ENCODE measurements at regions not wholly inside any gene's neighbourhood (a gene's known extent, or its start where the extent isn't known, plus 50 kb on each side); places are given as distances from the start of the nearest gene placed in this dataset.

DNA sequence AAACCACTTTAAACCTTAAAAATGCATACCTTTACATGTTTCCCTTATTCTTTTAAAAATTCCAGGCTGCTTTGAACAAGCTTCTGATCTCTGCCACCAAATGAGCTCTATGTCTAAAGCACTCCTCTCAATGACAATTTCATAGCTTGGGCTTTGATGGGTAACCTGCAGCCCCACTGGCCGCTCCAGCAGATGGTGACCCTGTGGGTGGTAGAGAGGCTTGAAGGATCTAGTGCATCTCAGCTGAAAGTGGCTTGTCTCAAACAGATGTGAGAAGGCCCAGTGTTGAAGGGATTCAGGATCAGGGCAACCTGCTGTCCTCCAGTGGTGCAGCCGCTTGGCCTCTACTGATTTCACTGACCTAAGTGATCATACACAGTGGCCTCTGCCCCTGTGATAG is 84.7 kb upstream of the IRF2BP2 start:
- POLR2A ChIA-PET: no interaction called here

GRCh38 chr1:234692966-234693580 is 83.1 kb upstream of the IRF2BP2 start:
- Histone ChIP-seq H3K27me3 (ENCODE audit: control insufficient read depth, insufficient read depth, low read length) (no peaks in the 10 kb centered on the region), H3K4me3 (ENCODE audit: low read depth, low read length) (no peak overlapping the region), H3K36me3 (ENCODE audit: control insufficient read depth, insufficient read depth, low read length) (no peaks in the 10 kb centered on the region)
- TF ChIP-seq, protein P1, sequence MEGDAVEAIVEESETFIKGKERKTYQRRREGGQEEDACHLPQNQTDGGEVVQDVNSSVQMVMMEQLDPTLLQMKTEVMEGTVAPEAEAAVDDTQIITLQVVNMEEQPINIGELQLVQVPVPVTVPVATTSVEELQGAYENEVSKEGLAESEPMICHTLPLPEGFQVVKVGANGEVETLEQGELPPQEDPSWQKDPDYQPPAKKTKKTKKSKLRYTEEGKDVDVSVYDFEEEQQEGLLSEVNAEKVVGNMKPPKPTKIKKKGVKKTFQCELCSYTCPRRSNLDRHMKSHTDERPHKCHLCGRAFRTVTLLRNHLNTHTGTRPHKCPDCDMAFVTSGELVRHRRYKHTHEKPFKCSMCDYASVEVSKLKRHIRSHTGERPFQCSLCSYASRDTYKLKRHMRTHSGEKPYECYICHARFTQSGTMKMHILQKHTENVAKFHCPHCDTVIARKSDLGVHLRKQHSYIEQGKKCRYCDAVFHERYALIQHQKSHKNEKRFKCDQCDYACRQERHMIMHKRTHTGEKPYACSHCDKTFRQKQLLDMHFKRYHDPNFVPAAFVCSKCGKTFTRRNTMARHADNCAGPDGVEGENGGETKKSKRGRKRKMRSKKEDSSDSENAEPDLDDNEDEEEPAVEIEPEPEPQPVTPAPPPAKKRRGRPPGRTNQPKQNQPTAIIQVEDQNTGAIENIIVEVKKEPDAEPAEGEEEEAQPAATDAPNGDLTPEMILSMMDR (IDR thresholded peaks at IDR 0.05; ENCODE audit: insufficient read depth, low read depth, low read length): no peak
- ChIA-PET POLR2A (interaction anchor here (0.5 kb wide), 1 partner anchor 257 kb away, joined by 3 read pairs; no protein-coding TSS in a partner anchor), CTCF (interaction anchor here (1.1 to 1.5 kb wide), 3 partner anchors 9 to 64 kb away, joined by 3 read pairs; no protein-coding TSS in a partner anchor)
- DNase-seq (ENCODE audit: low read depth): no peak

More for the DNA sequence above, 84.7 kb upstream of the IRF2BP2 start:
- CTCF ChIA-PET: interaction anchor here (0.6 to 1.0 kb wide), 2 partner anchors 8 to 12 kb away, joined by 3 to 4 read pairs; no protein-coding TSS in a partner anchor
- H3K36me3 ChIP-seq (ENCODE audit: control insufficient read depth, insufficient read depth, low read length): no peaks in the 10 kb centered on the region
- DNase-seq (ENCODE audit: low read depth): no peak
- no peak overlapping the region for H3K4me3 ChIP-seq (ENCODE audit: low read depth, low read length)
- no peaks in the 10 kb centered on the region for H3K27me3 ChIP-seq (ENCODE audit: control insufficient read depth, insufficient read depth, low read length)
- TF ChIP-seq, protein P1 (IDR thresholded peaks at IDR 0.05; ENCODE audit: insufficient read depth, low read depth, low read length): no peak

DNA sequence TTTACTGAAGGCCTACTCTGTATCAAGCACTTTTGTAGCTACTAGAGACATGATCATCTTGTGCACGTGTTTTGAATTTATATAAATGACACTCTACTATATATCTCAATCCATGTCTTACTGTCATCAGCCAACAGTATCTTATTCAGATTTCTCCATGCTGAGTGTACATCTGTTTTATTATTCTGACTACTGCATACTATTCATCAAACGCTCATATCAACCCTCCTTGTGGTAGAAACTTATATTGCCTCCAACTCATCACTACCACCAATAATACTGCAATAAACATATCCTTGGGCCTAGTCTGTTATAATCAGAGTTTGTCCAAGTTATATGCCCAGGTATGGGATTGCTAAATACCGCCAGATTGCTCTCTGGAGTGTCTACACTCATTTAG is 81.6 kb upstream of the IRF2BP2 start:
- no peaks in the 10 kb centered on the region for H3K27me3 ChIP-seq (ENCODE audit: control insufficient read depth, insufficient read depth, low read length)
- TF ChIP-seq, protein P1 (IDR thresholded peaks at IDR 0.05; ENCODE audit: insufficient read depth, low read depth, low read length): peak; percentile 6; the same call in 1 of the 2 replicates
- no peak for DNase-seq (ENCODE audit: low read depth)
- ChIA-PET POLR2A (no interaction called here), CTCF (interaction anchor here (1.0 kb wide), 1 partner anchor 9 kb away, joined by 4 read pairs; no protein-coding TSS in a partner anchor)
- H3K36me3 ChIP-seq (ENCODE audit: control insufficient read depth, insufficient read depth, low read length): no peaks in the 10 kb centered on the region
- no peak overlapping the region for H3K4me3 ChIP-seq (ENCODE audit: low read depth, low read length)

DNA sequence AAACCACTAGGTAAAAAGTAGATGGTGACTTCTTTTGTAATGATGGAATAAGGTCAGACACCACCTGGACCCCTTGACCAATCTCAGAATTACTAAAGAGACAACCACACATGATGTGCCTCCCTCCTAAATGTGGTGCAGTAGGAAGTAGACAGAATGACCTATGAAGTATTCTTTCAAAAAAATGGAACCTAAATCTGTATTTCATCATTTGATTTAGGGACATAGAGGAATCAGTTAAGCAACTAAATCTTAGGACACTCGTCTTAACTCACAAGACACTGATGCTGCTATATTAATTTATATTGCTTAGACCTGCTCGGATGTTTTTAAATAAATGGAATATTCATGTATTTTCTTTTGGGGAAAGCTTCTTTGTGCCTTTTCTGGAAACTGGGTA is 80.9 kb upstream of the IRF2BP2 start:
- H3K27me3 ChIP-seq (ENCODE audit: control insufficient read depth, insufficient read depth, low read length): no peaks in the 10 kb centered on the region
- no peak overlapping the region for H3K4me3 ChIP-seq (ENCODE audit: low read depth, low read length)
- TF ChIP-seq, protein P1 (IDR thresholded peaks at IDR 0.05; ENCODE audit: insufficient read depth, low read depth, low read length): no peak
- ChIA-PET POLR2A (no interaction called here), CTCF (interaction anchor here (0.6 to 1.0 kb wide), 2 partner anchors 10 to 151 kb away, joined by 3 to 4 read pairs; no protein-coding TSS in a partner anchor)
- H3K36me3 ChIP-seq (ENCODE audit: control insufficient read depth, insufficient read depth, low read length): no peaks in the 10 kb centered on the region
- no peak for DNase-seq (ENCODE audit: low read depth)

- TF ChIP-seq, protein P1 (IDR thresholded peaks at IDR 0.05; ENCODE audit: insufficient read depth, low read depth, low read length): no peak
- Histone ChIP-seq H3K36me3 (ENCODE audit: control insufficient read depth, insufficient read depth, low read length) (no peaks in the 10 kb centered on the region), H3K4me3 (ENCODE audit: low read depth, low read length) (no peak overlapping the region), H3K27me3 (ENCODE audit: control insufficient read depth, insufficient read depth, low read length) (no peaks in the 10 kb centered on the region)
- ChIA-PET CTCF (no interaction called here), POLR2A (no interaction called here)
- DNase-seq (ENCODE audit: low read depth): no peak
These were observed 79.3 kb upstream of the IRF2BP2 start for GRCh38 chr1:234689236-234689635.

Data from BJ (cell line).